ENCODE measurements at regions not wholly inside any gene's neighbourhood (a gene's known extent, or its start where the extent isn't known, plus 50 kb on each side); places are given as distances from the start of the nearest gene placed in this dataset.

GRCh38 chrX:16403808-16404207 is 236.5 kb downstream of the MAGEB17 start (continued):
- TF ChIP-seq GATA2 (CRISPR knock-in tag; IDR thresholded peaks at IDR 0.05) = no peak
- no peak for TF ChIP-seq RBM14 (IDR thresholded peaks at IDR 0.05; ENCODE audit: borderline replicate concordance, insufficient read depth, low read depth, low read length)

GRCh38 chrX:16416588-16416987 is 233.4 kb upstream of the S100G start:
- no peaks in the 10 kb centered on the region; a peak in 1 of 5 replicates for H3K27me3 ChIP-seq (ENCODE audit: control insufficient read depth in 2 of 2, insufficient read depth in 2 of 2, low read length in 2 of 2)
- CTCF ChIA-PET (ENCODE audit: low intra/inter-chr PET ratio) = no interaction called here
- intact Hi-C loops (cut with micrococcal nuclease) = no loop called here

GRCh38 chrX:16418650-16419049 is 231.3 kb upstream of the S100G start:
- Histone ChIP-seq H4K20me1 (replicated peaks; ENCODE audit: control insufficient read depth, insufficient read depth, low read length) (no peaks in the 10 kb centered on the region), H3K9me3 (replicated peaks; ENCODE audit: control insufficient read depth, insufficient read depth, low read depth, low read length) (no peaks in the 10 kb centered on the region)
- intact Hi-C loops (cut with micrococcal nuclease) = no loop called here
- TF ChIP-seq HMG20B (CRISPR knock-in tag; IDR thresholded peaks at IDR 0.05) (no peak), BRD9 (IDR thresholded peaks at IDR 0.05; ENCODE audit: low read depth, partially characterized antibody) (no peak), SMAD2 (IDR thresholded peaks at IDR 0.05; ENCODE audit: low read depth, low read length) (no peak), TFE3 (CRISPR knock-in tag; IDR thresholded peaks at IDR 0.05) (no peak), ZC3H4 (CRISPR knock-in tag; IDR thresholded peaks at IDR 0.05; ENCODE audit: borderline replicate concordance) (no peak), RBM25 (IDR thresholded peaks at IDR 0.05; ENCODE audit: low read depth, low read length, severe bottlenecking) (no peak), SFPQ (IDR thresholded peaks at IDR 0.05; ENCODE audit: low read depth, low read length) (no peak), POLR3A (IDR thresholded peaks at IDR 0.05; ENCODE audit: borderline replicate concordance, extremely low read depth, insufficient read depth, insufficient read length) (no peak), GATAD2A (IDR thresholded peaks at IDR 0.05) (no peak)

More at GRCh38 chrX:16416588-16416987, 233.4 kb upstream of the S100G start:
- no peaks in the 10 kb centered on the region for H3K36me3 ChIP-seq (ENCODE audit: control insufficient read depth, insufficient read depth, low read length)
- FAIRE-seq = no peak
- H3K4me3 ChIP-seq = no peak overlapping the region
- no peaks in the 10 kb centered on the region for H3K9me1 ChIP-seq (ENCODE audit: control insufficient read depth, insufficient read depth, low read length)
- ATAC-seq = no peak
- H3K27ac ChIP-seq (ENCODE audit: extremely low read depth, low read depth, low read length) = no peak overlapping the region
- in situ Hi-C loops (cut with MboI) = no loop called here
- no peaks in the 10 kb centered on the region for H3K4me1 ChIP-seq (replicated peaks in 1 of 2; ENCODE audit: control insufficient read depth in 2 of 2, insufficient read depth in 2 of 2, low read length in 2 of 2)
- H4K20me1 ChIP-seq (replicated peaks; ENCODE audit: control insufficient read depth, insufficient read depth, low read length) = no peaks in the 10 kb centered on the region
- no peak overlapping the region for H3K4me2 ChIP-seq (ENCODE audit: insufficient read depth, low read length)
- no peak for DNase-seq (ENCODE audit: extremely low read depth in 1 of 4, low spot score in 3 of 4)
- H3K79me2 ChIP-seq (ENCODE audit: control insufficient read depth, insufficient read depth, low read length) = no peaks in the 10 kb centered on the region
- H3K9me3 ChIP-seq (replicated peaks; ENCODE audit: control insufficient read depth, insufficient read depth, low read depth, low read length) = no peaks in the 10 kb centered on the region
- no TSS peak for BruUV-seq (replicated peaks)
- no peak overlapping the region for H2AFZ ChIP-seq (ENCODE audit: low read depth, low read length)
- no peak overlapping the region for H3K9ac ChIP-seq (ENCODE audit: insufficient read depth in 1 of 2, low read depth in 2 of 2, low read length in 2 of 2)
- POLR2A ChIA-PET = no interaction called here
- 0% methylated on average over 1 of the region's 1 CpG for WGBS (ENCODE audit: insufficient coverage, low coverage, missing lambda C conversion rate)
- TF ChIP-seq SIX5 (IDR thresholded peaks at IDR 0.05; ENCODE audit: borderline replicate concordance in 1 of 2, insufficient read depth in 1 of 2, low read depth in 1 of 2, low read length in 2 of 2) = peak in 1 of 2 experiments; percentile 12; a peak in 1 of 4 replicates
- peak; percentile 55; the same call in 1 of the 2 replicates for TF ChIP-seq HCFC1 (IDR thresholded peaks at IDR 0.05; ENCODE audit: low read depth, low read length)
- TF ChIP-seq LCOR (CRISPR knock-in tag; IDR thresholded peaks at IDR 0.05) = no peak

More at GRCh38 chrX:16418650-16419049, 231.3 kb upstream of the S100G start:
- Histone ChIP-seq H3K4me2 (ENCODE audit: insufficient read depth, low read length) (no peak overlapping the region), H3K9me1 (ENCODE audit: control insufficient read depth, insufficient read depth, low read length) (no peaks in the 10 kb centered on the region), H3K27me3 (ENCODE audit: control insufficient read depth in 2 of 2, insufficient read depth in 2 of 2, low read length in 2 of 2) (no peaks in the 10 kb centered on the region; a peak in 1 of 5 replicates), H3K9ac (ENCODE audit: insufficient read depth in 1 of 2, low read depth in 2 of 2, low read length in 2 of 2) (no peak overlapping the region), H2AFZ (ENCODE audit: low read depth, low read length) (no peak overlapping the region), H3K36me3 (ENCODE audit: control insufficient read depth, insufficient read depth, low read length) (no peaks in the 10 kb centered on the region), H3K4me1 (replicated peaks in 1 of 2; ENCODE audit: control insufficient read depth in 2 of 2, insufficient read depth in 2 of 2, low read length in 2 of 2) (no peaks in the 10 kb centered on the region), H3K79me2 (ENCODE audit: control insufficient read depth, insufficient read depth, low read length) (no peaks in the 10 kb centered on the region), H3K4me3 (no peak overlapping the region), H3K27ac (ENCODE audit: extremely low read depth, low read depth, low read length) (no peak overlapping the region)
- in situ Hi-C loops (cut with MboI) = no loop called here
- FAIRE-seq = no peak
- ATAC-seq = no peak
- ChIA-PET CTCF (ENCODE audit: low intra/inter-chr PET ratio) (no interaction called here), POLR2A (no interaction called here)
- BruUV-seq (replicated peaks) = no TSS peak
- DNase-seq (ENCODE audit: extremely low read depth in 1 of 4, low spot score in 3 of 4) = no peak
